Brain microvascular endothelial cell (primary cell): ENCODE measurements at regions not wholly inside any gene's neighbourhood (a gene's known extent, or its start where the extent isn't known, plus 50 kb on each side); places are given as distances from the start of the nearest gene placed in this dataset.

Source experiments
- DNase-seq: peaks from one replicate; pipeline ENCODE4 v3.0.0-alpha.2; 2020
- H3K27ac ChIP-seq: fragments of 250-450 bp; sonication (Bioruptor Pico); 2 replicates; pipeline ENCODE4 v1.5.1; 2020; ENCODE audit warnings: mild to moderate bottlenecking, moderate library complexity
- H3K27me3 ChIP-seq: fragments of 250-450 bp; sonication (Bioruptor Pico); replicated peaks from 2 replicates; pipeline ENCODE4 v1.5.1; 2020; ENCODE audit warnings: mild to moderate bottlenecking
- H3K36me3 ChIP-seq: fragments of 250-450 bp; sonication (Bioruptor Pico); replicated peaks from 2 replicates; pipeline ENCODE4 v1.5.1; 2020; ENCODE audit warnings: mild to moderate bottlenecking
- H3K4me3 ChIP-seq: 2 replicates; pipeline ENCODE4 v1.5.1; 2011; ENCODE audit warnings: low read depth, mild to moderate bottlenecking, control low read depth, low read length, moderate library complexity
- in situ Hi-C: cut with HindIII; loops from 2 replicates; pipeline ENCODE4 v1.10.0; 2017; ENCODE audit warnings: low sequenced_read_pairs, low pct_ligation_motif_present
- TF ChIP-seq, protein P1 (sequence below): IDR thresholded peaks from 2 replicates; pipeline ENCODE4 v1.5.1; 2011; ENCODE audit warnings: low read depth, mild to moderate bottlenecking, moderate library complexity, low read length, control low read depth, inconsistent platforms; ENCODE audit errors: missing control alignments

DNA sequence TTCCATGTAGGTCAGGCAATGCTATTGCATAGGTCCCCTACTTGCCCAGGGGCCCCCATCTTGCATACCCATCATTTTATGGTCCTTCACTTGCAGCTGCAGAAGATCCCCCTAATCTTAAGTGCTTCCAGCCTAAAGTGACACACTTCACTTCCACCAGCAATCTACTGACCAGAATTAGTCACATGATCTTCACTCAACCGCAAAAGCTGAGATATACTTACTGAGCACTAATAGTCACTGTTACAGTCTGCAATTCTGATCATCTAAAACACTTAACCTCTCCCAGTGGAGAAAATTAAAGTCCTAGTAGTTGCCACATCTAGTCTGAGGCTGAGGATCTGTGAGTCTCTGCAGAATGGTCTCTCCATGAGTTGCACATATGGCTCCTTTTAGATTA, 82.1 kb downstream of the AREG start:
- Histone ChIP-seq H3K36me3 (no peaks in the 10 kb centered on the region), H3K27ac (no peak overlapping the region), H3K4me3 (no peak overlapping the region), H3K27me3 (no peaks in the 10 kb centered on the region)
- in situ Hi-C loops, result loop anchor here (25.0 kb wide), 2 partner anchors 135 to 140 kb away; no protein-coding TSS in a partner anchor
- TF ChIP-seq, protein P1, sequence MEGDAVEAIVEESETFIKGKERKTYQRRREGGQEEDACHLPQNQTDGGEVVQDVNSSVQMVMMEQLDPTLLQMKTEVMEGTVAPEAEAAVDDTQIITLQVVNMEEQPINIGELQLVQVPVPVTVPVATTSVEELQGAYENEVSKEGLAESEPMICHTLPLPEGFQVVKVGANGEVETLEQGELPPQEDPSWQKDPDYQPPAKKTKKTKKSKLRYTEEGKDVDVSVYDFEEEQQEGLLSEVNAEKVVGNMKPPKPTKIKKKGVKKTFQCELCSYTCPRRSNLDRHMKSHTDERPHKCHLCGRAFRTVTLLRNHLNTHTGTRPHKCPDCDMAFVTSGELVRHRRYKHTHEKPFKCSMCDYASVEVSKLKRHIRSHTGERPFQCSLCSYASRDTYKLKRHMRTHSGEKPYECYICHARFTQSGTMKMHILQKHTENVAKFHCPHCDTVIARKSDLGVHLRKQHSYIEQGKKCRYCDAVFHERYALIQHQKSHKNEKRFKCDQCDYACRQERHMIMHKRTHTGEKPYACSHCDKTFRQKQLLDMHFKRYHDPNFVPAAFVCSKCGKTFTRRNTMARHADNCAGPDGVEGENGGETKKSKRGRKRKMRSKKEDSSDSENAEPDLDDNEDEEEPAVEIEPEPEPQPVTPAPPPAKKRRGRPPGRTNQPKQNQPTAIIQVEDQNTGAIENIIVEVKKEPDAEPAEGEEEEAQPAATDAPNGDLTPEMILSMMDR, result no peak
- no peak for DNase-seq

DNA sequence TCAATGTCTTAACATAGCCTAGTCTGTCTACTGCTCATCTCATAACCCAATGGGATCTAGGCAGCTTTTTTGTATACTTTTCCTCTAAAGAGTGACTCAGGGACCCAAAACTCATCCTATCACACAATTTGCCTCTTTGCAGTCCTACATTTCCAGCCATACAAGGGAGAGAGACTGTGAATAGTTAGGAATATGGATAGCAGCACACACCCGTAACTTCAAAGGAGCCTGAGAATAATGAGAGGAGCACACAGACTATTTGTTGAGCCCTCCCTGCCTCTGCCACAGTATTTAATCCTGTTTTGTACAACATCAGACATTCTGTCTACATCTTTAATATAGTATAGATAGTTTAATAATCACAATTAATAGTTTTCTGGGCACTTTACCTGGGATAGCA, 83.2 kb downstream of the AREG start:
- in situ Hi-C loops, result loop anchor here (25.0 kb wide), 2 partner anchors 134 to 141 kb away; no protein-coding TSS in a partner anchor
- H3K4me3 ChIP-seq, result no peak overlapping the region
- no peaks in the 10 kb centered on the region for H3K27me3 ChIP-seq
- TF ChIP-seq, protein P1, result no peak
- no peak for DNase-seq
- H3K36me3 ChIP-seq, result no peaks in the 10 kb centered on the region
- H3K27ac ChIP-seq, result no peak overlapping the region

DNA sequence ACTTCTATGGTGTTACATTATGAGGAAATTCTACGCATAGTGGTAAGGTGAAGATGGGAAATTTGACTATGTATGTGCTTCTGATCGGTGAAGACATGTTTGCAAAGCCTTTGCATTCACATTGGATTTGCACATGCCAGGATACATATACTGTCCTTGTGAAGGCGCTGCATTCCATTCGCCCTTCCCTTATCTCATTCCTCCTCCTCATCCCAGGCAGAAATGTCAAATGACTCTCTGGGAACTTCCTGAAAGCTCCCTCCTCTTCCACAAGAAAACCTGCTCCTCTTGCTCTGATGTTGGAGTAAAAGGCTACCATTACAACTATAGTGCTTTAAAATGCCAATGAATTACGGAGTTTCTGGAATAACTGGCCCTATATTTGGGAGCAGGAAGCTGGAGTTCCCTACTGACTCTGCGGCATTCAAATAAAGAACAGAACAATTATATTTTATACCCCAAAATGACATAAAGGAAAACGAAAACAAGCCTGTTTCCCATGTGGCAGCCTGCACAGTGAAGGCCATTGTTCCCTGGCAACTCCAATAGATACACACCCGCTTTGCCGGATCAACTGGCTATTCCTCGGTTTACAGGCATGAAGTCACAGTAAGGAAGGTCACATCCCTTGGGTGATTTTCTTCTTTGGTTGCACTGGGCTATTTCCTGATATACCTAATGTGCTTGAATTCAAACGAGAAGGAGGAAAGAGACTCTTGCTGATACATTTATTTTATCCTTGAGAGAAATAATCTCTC, 84.5 kb downstream of the AREG start:
- H3K27me3 ChIP-seq, result no peaks in the 10 kb centered on the region
- TF ChIP-seq, protein P1, result no peak
- in situ Hi-C loops, result loop anchor here (25.0 kb wide), 2 partner anchors 133 to 142 kb away; no protein-coding TSS in a partner anchor
- H3K27ac ChIP-seq, result no peak overlapping the region
- H3K4me3 ChIP-seq, result no peak overlapping the region
- no peaks in the 10 kb centered on the region for H3K36me3 ChIP-seq
- DNase-seq, result no peak

DNA sequence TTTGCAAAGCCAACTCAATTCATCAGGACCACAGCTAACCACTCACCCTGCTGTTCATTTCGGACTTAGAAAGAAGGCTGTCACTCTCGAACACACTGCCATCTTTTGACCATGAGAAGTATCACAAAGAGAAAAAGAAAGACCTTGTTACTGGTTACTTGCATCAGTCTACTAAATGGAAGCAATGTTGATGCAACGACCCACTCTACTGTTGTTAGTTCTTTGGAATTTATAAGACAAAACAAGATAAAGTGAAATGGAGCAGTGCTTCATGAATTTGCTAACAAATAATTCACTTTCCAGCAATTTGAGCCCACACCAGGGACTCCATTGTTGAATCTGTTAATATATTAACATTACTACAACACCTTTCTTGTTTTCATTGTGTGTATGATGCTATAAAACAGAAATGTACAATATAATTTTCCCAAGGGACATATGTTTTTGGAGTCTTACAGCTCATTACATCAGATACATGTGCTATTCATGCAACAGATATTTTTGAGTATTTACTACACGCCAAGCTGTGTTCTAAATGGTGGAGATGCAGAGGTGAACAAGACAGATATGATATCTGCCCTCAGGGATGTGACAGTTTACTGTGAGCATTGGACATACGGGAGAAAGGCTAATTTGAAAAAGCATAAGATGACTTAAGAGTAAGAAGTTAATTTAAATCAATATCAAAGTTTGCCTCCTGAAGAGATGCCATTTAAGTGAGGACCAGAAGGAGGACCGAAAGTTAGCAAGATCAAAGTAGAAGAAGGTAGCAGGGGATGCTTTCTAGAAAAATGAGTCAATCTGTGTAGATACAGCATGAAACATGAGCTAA, 87.2 kb downstream of the AREG start:
- TF ChIP-seq, protein P1, result peak; percentile 81
- no peak overlapping the region for H3K27ac ChIP-seq
- DNase-seq, result peak; percentile 78
- in situ Hi-C loops, result loop anchor here (25.0 kb wide), 2 partner anchors 130 to 145 kb away; no protein-coding TSS in a partner anchor
- no peaks in the 10 kb centered on the region for H3K27me3 ChIP-seq
- no peak overlapping the region for H3K4me3 ChIP-seq
- H3K36me3 ChIP-seq, result no peaks in the 10 kb centered on the region

DNA sequence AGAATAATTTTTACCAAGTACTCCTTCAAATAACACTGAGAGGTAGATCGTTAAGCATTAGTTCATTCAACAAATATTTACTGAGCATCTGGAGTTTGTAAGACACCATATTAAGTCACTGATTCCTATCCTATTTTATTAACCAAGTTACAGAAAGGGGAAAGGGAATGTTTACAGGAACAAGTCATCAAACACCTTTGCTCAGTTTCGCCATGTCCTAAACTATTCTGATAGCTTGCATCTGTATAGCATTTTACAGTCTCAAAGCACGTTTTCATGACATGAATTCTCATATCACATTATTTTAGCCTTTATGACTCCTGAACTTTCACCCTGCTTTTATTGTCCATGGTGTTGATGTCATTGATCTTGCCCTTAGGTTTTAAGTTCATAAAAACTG, 89.2 kb downstream of the AREG start:
- H3K27me3 ChIP-seq, result no peaks in the 10 kb centered on the region
- TF ChIP-seq, protein P1, result no peak
- no peak for DNase-seq
- no peaks in the 10 kb centered on the region for H3K36me3 ChIP-seq
- no peak overlapping the region for H3K27ac ChIP-seq
- in situ Hi-C loops, result loop anchor here (25.0 kb wide), 2 partner anchors 128 to 147 kb away; no protein-coding TSS in a partner anchor
- no peak overlapping the region for H3K4me3 ChIP-seq
